HG03064 (cell line): ENCODE measurements at regions not wholly inside any gene's neighbourhood (a gene's known extent, or its start where the extent isn't known, plus 50 kb on each side); places are given as distances from the start of the nearest gene placed in this dataset.
A peak's percentile ranks its signal among the peaks of the same experiment; 100 is the strongest.
"Not testable (repeated sequence)": the region's sequence is repeated elsewhere in the genome, so short reads cannot be mapped to it uniquely, and the experiment has no call there.

ENCODE experiments used
- ATAC-seq: cut with Tn5 transposase; IDR thresholded peaks from one replicate; pipeline ENCODE4 v1.9.1; 2021; ENCODE audit warnings: low read depth; ENCODE audit not compliant: unreplicated experiment

DNA sequence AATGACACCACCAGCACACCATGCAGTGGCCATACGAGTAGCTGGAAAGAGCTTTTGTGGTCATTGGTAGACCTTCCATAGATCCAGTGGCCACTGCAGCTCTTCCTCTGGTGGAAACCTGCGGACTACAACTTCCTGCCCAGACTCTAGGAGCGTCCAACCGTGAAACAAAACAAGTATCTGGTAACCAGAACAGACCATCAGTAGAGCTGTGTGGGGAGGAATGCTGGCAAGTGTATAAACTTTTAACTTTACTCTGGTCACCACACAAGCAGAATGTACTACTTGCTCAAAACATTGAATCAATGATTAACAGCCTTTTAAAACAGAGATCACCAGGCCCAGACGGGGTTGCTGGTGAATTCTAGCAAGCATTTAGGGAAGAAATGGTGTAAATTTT, 154.7 kb upstream of the DGKB start:
- no peak for ATAC-seq

DNA sequence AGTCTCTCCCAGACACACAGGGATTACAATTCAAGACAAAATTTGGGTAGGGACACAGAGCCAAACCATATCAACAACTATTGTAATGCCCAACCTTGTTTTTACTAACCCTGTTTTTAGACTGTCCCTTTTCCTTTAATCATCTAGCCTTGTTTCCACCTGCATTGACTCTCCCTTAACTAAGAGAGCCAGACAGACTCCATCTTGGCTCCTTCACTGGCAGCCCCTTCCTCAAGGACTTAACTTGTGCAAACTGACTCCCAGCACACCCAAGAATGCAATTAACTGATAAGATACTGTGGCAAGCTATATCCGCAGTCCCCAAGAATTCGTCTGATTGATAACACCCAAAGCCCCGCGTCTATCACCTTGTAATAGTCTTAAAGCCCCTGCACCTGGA, 151.8 kb upstream of the DGKB start:
- ATAC-seq = not testable (repeated sequence)

DNA sequence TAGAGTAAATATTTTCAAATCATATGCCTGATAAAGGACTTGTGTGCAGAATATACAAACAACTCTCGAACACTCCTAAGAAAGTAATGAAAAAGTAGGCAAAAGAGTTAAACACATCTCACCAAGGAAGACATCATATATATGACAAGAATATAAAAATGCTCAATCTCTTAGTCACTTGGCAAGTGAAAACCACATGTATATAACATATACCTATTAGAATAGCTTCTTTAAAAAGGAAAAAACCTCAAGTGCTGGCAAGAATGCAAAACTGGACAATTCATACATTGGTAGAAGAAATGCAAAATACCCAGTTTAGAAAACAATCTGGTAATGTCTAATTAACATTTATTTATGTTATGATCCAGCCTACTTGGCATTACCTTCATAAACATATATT, 146.6 kb upstream of the DGKB start:
- no peak for ATAC-seq

DNA sequence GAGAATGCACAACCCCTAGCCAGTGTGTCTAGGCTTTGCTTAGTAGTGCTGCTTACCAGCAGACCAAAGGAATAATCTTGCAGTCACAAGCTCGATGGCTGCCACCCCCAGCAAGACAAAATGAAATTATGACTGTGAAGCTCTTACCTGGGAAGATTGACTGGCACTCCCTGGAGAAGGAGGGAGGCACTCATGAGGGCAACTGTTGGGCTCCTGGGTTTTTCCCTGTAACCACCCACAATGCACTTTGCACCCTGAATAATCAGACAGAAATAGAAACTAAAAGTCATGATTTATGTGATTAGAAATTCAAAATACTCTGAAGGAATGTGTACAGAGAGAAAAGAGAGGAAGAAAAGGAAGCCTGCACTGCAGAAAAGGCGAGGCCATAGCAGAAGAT, 144.3 kb upstream of the DGKB start:
- ATAC-seq = no peak

DNA sequence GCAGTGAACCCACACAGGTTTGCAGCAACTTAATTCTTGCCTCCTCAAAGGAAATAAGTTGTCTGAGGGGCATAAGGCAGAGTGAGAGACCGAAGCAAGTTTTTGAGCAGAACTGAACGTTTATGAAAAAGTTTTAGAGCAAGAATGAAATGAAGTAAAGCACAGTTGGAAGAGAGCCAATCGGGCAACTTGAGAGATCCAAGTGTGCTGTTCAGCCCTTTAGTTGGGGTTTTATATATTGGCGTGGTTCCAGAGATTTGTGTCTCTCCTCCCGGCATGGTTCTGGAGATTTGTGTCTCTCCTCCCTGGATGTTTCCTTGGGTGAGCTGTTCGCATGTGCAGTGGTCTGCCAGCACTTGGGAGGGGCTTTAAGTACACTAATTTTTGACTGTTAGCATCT, 141.4 kb upstream of the DGKB start:
- no peak for ATAC-seq

DNA sequence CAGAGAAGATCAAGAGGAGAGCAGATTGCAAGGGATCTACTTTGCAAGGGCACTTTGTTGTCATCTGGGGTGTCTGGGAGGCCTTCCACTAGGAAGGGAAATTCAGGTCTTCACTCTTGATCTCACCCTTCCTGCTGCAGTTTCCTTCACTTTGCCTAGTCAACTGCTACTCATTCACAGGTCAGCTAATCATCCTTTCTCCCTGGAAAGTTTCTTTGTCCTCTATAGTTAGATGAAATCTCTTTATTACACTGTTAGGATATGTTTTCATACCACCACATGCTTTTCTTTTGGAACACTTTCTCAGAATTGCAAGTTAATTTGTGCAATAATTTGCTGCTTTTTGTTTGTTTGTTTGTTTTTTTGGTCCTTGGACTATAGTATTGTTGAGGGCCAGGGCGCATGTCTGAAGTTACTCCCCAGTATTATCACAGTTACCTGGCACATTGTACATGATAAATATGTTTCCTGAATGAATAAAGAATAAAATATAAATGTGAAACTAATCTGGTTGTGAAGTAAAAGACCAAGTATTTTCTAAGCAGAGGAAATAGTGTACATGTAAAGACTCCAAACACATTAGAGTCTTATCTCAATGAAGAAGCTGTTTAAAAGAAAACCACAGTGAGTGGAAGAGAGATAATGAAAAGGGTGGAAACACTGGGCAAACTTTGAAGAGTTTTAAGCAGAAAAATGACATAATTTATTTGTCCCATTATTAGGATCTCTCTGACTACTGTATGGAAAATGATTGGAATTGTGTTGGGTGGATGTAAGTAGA, 139.9 kb upstream of the DGKB start:
- no peak for ATAC-seq

DNA sequence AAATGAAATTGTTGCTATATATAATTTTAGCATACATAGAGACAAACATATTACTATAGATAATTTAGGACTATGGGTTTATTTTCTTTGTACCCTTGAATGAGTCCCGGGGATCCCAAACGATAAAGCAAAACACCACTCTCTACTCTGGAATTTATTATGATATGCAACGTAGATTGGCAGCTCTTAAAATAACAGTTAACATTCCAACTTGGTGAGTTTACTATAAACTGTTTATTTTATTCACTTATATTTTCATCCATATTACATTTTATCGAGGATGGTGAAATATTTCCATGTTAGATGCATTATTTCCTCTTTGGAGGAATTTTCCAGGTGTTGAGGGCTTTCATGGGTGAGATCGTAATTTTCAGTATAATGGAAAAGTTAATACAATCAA, 138.7 kb upstream of the DGKB start:
- no peak for ATAC-seq

DNA sequence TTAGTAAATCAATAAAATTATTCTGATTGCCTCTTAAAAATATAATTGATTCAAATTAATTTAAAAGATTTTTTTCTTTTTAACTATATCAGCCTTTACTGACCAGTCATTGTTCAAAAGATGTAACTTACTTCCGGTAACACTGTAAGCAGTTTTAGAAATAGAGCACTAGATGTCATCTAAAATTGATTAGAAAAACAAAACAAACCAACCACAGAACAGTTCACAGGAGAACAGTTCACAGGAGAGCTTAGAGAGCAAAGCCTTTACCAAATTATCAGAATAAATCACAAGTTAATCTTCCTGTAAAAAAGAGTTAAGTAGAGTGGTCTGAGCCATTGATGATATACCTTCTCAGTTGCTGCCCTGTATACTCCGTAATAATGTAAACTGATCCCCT, 133.3 kb upstream of the DGKB start:
- no peak for ATAC-seq

DNA sequence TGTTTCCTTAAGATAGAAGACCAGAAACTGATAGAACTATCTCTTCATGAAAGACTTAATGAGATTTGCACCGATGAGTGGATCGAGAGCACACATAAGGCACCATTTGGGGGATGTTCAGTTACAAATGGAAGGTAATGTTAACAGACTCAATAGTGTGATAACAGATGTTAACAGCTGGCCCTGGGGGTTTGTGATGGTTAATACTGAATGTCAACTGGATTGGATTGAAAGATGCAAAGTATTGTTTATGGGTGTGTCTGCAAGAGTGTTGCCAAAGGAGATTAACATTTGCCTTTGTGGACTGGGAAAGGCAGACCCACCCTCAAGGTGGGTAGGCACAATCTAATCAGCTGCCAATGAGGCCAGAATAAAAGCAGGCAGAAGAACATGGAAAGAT, 130.5 kb upstream of the DGKB start:
- ATAC-seq = no peak

DNA sequence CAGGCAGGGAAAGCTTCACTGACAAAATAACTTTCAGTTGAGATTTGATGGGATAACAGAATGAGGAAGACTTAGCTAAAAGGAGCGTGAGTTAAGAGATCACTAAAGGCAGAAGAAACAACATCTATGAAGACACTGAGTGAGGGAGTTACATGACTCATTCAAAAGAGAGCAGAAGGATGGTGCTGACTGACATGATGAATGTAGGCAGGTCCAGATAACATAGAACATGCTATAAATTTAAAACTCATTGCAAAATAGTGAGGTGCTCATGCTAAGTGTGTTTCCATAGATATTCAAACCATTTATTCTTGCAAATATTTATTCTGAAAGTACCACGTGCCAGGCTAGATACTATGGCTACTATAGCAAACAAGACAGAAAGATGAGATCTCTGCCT, 116.4 kb upstream of the DGKB start:
- ATAC-seq = no peak

DNA sequence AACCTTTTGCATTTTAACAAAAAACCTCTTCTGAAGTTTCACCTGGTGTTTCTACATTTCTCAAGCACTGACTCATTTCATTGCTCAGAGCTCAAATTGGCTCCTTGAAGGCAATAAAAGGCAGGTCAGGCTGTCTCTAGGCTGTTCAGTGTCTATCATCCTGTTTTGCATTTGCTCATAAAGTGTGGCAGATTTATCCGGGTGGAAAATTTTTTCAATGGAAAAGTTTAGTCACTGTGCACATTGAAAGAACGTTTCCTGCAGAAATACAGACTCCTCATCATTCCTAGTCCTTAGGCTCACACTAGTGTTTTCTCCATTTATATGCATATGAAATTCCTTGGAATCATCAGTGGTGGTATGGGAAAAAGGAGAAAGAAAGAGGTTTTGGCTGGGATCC, 114.2 kb upstream of the DGKB start:
- no peak for ATAC-seq

DNA sequence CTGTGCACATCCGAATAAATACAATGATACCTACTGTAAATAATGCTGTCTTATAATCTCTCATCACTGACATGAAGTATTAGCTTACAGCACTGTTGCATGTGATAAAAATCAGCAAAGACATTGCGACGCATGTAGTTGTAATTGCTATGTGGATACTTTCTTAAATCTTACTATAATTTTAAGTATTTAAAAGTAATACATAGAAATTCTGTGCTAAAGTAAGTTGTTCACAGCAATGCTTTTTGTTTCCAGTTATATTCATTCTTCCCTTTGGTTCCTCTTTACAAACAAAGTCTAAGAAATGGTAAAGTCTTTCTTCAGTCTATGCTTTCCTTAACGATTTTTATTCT, 113.7 kb upstream of the DGKB start:
- no peak for ATAC-seq

DNA sequence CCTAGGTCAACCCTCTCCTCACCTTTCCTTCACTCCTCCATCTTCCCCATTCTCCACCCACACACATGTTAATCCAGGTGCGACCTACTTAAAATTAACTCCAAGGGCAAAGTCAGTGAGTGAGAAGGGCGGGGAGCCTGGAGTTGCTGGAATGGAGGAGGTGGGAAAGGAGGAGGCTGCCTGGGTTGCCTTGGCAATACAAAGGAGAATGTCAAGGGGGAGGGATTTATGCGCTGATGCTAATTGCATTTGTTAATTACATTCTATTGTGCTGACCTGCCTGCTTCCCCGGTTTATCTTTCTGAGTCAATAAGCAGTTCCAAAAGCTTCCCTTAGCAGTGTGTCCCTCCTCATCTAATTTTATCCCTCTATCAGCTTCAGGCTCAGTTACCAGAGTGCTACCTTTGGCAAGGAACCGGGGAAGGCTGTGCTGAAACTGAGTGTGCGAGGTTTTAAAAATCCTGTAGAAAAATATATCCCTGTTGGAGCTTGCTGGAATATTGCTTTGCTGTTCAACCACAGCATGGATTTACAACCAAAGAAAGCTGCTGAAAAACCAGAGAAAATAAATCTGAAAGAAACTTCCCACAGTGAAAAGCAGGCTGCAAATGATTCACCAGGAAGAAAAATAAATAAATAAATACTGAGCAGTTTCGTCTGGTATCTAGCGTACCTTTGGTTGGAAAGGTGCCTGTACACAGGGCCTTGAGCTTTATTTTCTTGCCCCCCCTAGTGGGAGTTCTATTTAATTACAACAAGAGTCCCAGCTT, 113.2 kb upstream of the DGKB start:
- peak; percentile 91 for ATAC-seq

DNA sequence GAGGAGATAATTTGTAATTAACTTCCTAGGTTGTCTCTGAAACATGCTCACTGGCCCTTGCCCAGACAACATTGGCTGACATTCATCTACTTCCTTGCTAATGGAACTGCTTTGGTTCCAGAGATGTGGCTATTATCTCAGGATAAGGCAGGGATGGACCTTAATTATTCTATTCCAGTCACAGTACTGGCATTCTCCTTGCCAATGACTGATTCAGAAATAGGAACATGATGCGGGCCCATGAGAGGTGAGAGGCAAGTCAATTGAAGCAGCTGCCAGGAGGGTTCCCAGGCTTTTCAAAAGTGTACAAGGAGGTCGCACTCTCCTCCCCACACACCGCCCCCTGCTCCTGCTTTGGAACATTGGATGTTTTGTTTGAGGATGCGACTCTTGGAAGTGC, 109.6 kb upstream of the DGKB start:
- ATAC-seq = no peak

DNA sequence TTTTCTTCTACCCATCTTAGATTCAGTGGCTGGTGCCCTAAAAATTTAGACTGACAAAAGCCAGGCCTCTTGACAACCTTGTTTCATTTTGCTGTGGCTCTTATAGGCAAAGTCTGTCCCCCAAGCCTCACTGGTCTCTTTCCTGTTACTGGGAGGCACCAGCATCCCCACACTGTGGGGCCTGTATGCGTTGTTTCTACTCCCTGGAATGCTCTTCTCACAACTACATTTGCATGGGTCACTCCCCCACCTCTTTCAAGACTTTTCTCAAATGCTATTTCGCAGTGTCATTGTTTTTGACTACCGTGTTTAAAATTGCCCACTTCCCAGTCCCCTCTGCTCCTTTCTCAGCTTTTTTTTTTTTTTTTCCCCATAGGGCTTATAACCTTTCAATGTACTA, 108.7 kb upstream of the DGKB start:
- no peak for ATAC-seq

DNA sequence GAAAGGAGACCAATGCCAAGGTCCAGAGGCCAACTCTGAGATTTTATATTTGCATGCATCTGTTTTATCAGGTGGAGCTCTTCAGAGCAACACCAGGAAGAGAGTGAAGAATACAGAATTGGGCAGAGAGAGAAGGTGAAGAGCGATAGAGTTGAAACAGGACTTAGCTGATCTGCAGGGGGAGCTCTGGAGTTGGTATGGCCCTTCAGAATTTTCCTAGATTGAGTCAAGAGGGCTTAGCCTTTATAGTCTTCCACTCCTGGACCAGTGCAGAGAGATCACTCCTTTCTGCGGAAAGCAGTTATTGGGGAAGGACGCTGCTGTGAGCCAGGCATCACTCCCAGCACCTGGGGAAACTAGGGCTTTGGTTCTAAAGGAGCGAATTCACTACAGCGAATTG, 105.0 kb upstream of the DGKB start:
- no peak for ATAC-seq

DNA sequence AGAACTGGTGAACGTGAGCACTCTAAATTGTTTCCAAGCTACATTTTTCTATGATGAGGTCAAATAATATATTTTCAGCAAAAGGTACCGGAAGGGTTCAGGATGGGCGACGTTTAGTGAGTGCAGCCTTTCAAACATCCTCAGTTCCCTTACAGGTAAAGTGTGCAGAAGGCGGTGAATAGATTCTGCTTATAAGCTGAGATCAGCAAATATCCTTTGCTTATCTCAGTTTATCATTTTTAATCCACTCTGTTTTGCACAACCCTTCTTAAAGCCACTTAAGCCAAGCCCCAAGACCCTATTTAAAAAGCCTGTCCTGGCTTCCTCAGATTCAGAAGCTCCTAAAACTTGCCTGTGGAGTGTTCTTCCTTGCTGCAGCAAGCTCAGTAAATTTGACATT, 103.1 kb upstream of the DGKB start:
- ATAC-seq = no peak

DNA sequence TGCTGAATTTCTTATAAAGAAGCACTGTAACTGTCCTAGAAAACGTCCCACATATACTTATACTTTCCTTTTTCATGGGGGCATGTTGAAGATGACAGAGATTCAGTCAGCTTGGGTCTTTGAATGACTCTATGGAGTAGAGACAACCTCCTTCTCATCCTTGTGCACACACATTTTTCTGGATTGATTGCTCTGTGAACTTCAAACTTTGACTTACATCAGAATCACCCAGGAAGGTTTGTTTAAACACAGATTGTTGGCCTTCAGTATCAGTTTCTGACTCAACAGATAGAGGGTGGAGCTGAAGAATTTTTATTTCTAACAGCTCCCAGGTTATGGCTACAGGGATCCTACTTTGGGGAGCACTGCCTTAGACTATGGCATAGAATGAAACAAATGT, 97.6 kb upstream of the DGKB start:
- ATAC-seq = no peak

DNA sequence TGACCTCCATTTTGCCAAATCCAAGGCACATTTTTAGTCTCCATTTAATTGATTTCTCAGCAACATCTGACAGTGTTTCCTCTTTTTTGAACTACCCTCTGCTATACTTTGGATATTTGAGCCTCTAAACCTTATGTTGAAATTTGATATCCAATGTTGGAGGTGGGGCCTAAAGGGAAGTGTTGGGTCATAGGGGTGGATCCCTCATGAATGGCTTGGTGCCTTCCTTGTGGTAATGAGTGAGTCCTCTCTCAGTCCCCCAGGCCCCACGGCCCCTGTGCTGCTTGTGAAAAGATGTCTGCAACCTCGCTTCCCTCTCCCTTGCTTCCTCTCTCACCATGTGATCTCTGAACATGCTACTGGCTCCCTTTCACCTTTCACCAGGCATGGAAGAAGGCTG, 96.8 kb upstream of the DGKB start:
- ATAC-seq = no peak

DNA sequence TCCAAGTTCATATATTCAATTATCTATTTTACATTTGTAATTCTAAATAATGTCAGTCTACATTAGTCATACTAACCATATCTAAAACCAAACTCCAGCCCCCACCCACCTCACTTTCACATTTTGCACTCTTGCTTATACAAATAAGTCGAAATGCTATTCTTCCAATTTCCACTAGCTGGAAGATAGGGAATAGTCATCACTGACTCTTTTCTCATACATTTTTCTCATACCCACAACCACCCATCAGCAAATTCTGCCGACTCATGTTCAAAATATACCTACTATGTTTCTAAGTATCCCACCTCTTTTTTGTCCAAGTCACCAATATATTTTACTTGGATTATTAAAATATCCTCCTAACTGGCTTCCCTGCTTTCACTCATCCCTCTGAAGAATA, 93.2 kb upstream of the DGKB start:
- no peak for ATAC-seq

DNA sequence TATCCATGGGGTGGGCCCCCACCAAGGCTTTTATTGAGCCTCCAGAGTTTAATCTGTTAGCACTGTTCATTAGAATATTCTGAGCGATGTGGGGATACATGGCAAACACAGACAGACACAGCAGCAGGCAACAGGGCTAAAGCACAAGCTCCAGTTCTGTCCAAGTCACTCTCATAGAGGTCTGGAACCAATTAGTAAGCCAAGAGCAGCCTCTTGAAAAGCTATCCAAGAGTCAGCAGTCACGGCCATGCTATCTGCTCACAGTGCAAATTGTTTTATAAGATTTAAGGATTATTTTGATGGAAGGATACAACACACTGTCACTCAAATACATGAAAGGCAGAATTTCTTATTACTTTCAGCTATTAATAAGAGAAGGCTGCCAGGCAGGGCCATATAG, 86.4 kb upstream of the DGKB start:
- no peak for ATAC-seq

DNA sequence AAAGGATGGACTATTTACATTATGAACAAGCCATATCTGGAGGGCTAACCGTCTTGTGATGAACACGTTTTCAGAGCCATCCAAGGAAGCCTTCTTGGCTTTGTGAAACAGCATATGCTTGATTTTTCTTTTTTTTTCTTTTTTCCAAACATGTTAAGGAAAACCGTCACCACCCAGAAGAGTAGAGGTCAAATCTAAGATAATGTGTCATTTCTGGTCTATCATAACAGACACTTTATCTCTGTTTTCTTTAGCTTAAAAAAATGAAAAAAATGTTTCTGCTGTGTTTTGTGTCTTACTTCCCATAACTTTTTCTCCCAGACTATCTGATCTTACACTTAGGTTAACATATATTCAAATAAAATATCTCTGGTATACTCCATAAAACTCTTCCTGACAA, 76.1 kb upstream of the DGKB start:
- ATAC-seq = no peak
